HFFc6 (cell line): ENCODE measurements at regions not wholly inside any gene's neighbourhood (a gene's known extent, or its start where the extent isn't known, plus 50 kb on each side); places are given as distances from the start of the nearest gene placed in this dataset.
A peak's percentile ranks its signal among the peaks of the same experiment; 100 is the strongest.

Experiments used
- DNase-seq: peaks from one replicate; pipeline ENCODE4 v3.0.0-alpha.2; 2018
- H3K27ac Mint-ChIP-seq: 2 replicates; pipeline ENCODE4 v1.8.0; 2020; ENCODE audit warnings: mild to moderate bottlenecking, mixed read lengths
- H3K27me3 Mint-ChIP-seq: 2 replicates; pipeline ENCODE4 v1.8.0; 2021; ENCODE audit warnings: mild to moderate bottlenecking, moderate library complexity, mixed read lengths; ENCODE audit not compliant: insufficient read depth
- H3K36me3 Mint-ChIP-seq: 2 replicates; pipeline ENCODE4 v1.8.0; 2021; ENCODE audit warnings: low read depth, mixed read lengths
- H3K4me1 Mint-ChIP-seq: 2 replicates; pipeline ENCODE4 v1.8.0; 2020; ENCODE audit warnings: low read depth, mixed read lengths
- H3K4me3 Mint-ChIP-seq: 2 replicates; pipeline ENCODE4 v1.8.0; 2020; ENCODE audit warnings: mild to moderate bottlenecking, moderate library complexity, mixed read lengths
- H3K9me3 Mint-ChIP-seq: 2 replicates; pipeline ENCODE4 v1.8.0; 2020; ENCODE audit warnings: mild to moderate bottlenecking, mixed read lengths
- CTCF ChIP-seq: fragments of 200-600 bp; sonication (generic); IDR thresholded peaks from 2 replicates; pipeline ENCODE4 v1.5.0; 2021; ENCODE audit warnings: antibody characterized with exemption, mild to moderate bottlenecking

DNA sequence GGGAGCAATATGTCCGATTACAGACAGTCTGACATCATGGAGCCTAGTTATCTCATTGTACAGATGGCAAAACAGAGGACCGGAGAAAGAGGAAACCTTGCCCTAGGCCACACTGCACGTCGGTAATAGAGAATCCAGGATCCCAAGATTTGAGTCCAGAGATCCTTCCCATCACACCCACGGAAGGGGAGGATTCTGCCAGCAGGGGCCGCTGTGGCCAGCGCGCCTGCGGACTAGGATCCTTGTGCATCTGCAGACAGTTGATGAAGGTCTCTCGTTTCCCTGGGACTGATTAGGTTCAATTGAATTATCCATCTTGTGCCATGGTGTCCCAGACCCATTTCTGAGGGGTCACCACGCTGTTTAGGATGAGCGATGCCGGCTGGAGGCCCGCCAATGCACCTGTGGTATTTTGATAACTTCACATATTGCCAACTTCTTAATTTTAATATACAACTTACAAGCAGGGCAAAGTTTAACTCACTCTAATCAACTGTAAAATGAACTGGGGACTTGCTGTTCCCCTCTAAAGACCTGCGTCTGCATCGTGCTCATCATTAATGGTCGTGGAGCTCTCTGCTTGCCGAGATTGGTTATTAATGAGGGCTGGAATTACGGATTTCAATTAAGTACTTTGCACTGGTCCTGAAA lies 592.7 kb upstream of the BRINP1 start:
- Mint-ChIP-seq H3K4me1 (peaks cover 27% of the 10 kb centered on the region), H3K4me3 (no peak overlapping the region), H3K36me3 (no peaks in the 10 kb centered on the region)

DNA sequence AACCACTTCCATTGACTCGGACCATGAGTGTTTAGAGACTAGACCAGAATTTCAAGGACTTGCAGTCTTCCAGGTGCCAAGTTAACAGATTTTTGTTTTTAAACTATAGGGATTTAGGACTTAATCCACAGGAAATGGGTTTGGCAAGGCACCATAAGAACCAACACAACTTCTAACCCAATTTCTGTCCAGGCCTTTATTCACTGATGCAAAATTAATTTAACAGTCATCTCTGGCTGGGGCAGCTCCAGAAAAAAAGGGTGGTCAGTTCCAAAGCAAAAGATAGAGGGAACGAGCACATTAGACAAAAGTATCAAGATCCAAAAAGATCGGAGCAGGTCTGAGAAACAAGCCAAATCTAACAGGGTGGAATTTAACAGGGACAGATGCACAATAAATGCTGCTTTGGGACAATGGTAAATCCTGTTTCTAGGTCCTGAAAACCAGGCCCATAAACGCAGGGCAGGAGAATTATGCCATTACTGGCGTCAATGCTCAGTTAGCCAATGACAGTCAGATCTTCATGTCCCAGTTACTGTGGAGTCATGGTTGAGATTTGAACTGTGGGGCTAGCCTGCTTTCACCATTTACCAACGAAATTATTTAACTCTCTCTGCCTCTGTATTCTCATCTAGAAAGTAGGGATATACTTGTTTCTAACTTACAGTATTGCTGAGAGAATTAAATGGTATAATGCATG lies 590.8 kb upstream of the BRINP1 start:
- peaks cover 27% of the 10 kb centered on the region for H3K4me1 Mint-ChIP-seq
- TF ChIP-seq CTCF, result no peak
- no peak overlapping the region for H3K27ac Mint-ChIP-seq
- H3K4me3 Mint-ChIP-seq, result no peak overlapping the region
- DNase-seq, result no peak
- H3K27me3 Mint-ChIP-seq, result peaks cover 2% of the 10 kb centered on the region; the same call in 1 of the 2 replicates
- H3K9me3 Mint-ChIP-seq, result no peaks in the 10 kb centered on the region
- no peaks in the 10 kb centered on the region for H3K36me3 Mint-ChIP-seq

More for the DNA sequence above, 592.7 kb upstream of the BRINP1 start:
- H3K27me3 Mint-ChIP-seq, result peaks cover 2% of the 10 kb centered on the region
- no peaks in the 10 kb centered on the region for H3K9me3 Mint-ChIP-seq
- peak; percentile 31 for DNase-seq
- peak; percentile 91 for TF ChIP-seq CTCF
- H3K27ac Mint-ChIP-seq, result no peak overlapping the region

DNA sequence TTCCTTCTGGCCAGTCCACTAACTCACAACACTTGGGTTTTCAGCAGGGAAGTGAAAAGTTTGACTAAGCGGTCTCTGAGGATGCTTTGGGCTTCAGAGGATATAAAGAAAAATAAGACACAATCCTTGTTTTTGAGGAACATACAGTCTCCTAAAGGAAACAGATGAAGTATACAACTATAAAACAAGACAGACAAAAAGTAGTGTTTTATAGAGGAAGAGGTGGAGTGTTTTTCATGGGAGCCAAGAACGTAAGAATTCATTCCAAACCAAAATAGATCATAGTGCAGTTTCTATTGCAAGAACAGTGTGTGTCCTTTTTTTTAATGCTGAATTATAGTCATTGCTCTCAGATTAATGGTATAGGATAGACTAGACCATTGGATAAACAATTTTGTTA lies 586.9 kb upstream of the BRINP1 start:
- DNase-seq, result no peak
- TF ChIP-seq CTCF, result no peak
- Mint-ChIP-seq H3K9me3 (no peaks in the 10 kb centered on the region), H3K4me1 (peaks cover 6% of the 10 kb centered on the region; the same call in 1 of the 2 replicates), H3K27me3 (no peaks in the 10 kb centered on the region), H3K36me3 (no peaks in the 10 kb centered on the region), H3K4me3 (no peak overlapping the region), H3K27ac (no peak overlapping the region)

- DNase-seq, result peak; percentile 10
- Mint-ChIP-seq H3K36me3 (no peaks in the 10 kb centered on the region), H3K27ac (no peak overlapping the region), H3K27me3 (no peaks in the 10 kb centered on the region), H3K4me3 (no peak overlapping the region), H3K9me3 (no peaks in the 10 kb centered on the region), H3K4me1 (peaks cover 14% of the 10 kb centered on the region; the same call in 1 of the 2 replicates)
- no peak for TF ChIP-seq CTCF
These were observed 586.0 kb upstream of the BRINP1 start for GRCh38 chr9:119955276-119955675.

GRCh38 chr9:119951591-119951990 lies 582.4 kb upstream of the BRINP1 start:
- H3K27ac Mint-ChIP-seq, result peak overlapping the region; percentile 12; the same call in 1 of the 2 replicates
- H3K27me3 Mint-ChIP-seq, result no peaks in the 10 kb centered on the region
- H3K9me3 Mint-ChIP-seq, result no peaks in the 10 kb centered on the region
- H3K4me3 Mint-ChIP-seq, result peak overlapping the region; percentile 2; the same call in 1 of the 2 replicates
- no peak for TF ChIP-seq CTCF
- no peak for DNase-seq
- no peaks in the 10 kb centered on the region for H3K36me3 Mint-ChIP-seq
- H3K4me1 Mint-ChIP-seq, result peaks cover 18% of the 10 kb centered on the region; the same call in 1 of the 2 replicates
